HG03045 (cell line): ENCODE measurements at regions not wholly inside any gene's neighbourhood (a gene's known extent, or its start where the extent isn't known, plus 50 kb on each side); places are given as distances from the start of the nearest gene placed in this dataset.
"Not testable (repeated sequence)": the region's sequence is repeated elsewhere in the genome, so short reads cannot be mapped to it uniquely, and the experiment has no call there.

Source experiments
- ATAC-seq: cut with Tn5 transposase; IDR thresholded peaks from one replicate; pipeline ENCODE4 v1.9.1; 2021; ENCODE audit warnings: mild to moderate bottlenecking, moderate library complexity; ENCODE audit not compliant: unreplicated experiment

- no peak for ATAC-seq
Measured at GRCh38 chr11:109480251-109480650, 58.3 kb downstream of the C11orf87 start.

- no peak for ATAC-seq
Measured at GRCh38 chr11:109486129-109486528, 64.1 kb downstream of the C11orf87 start.

GRCh38 chr11:109490953-109491635 lies 69.1 kb downstream of the C11orf87 start:
- no peak for ATAC-seq

- ATAC-seq, result no peak
Measured at GRCh38 chr11:109506115-109506514, 84.1 kb downstream of the C11orf87 start.

- no peak for ATAC-seq
Measured at GRCh38 chr11:109507331-109507730, 85.3 kb downstream of the C11orf87 start.

- ATAC-seq, result no peak
Measured at GRCh38 chr11:109507836-109508561, 86.0 kb downstream of the C11orf87 start.

GRCh38 chr11:109508943-109509342 lies 87.0 kb downstream of the C11orf87 start:
- ATAC-seq, result no peak

GRCh38 chr11:109510316-109510715 lies 88.3 kb downstream of the C11orf87 start:
- no peak for ATAC-seq

- ATAC-seq, result no peak
Measured at GRCh38 chr11:109511598-109511997, 89.6 kb downstream of the C11orf87 start.

GRCh38 chr11:109512249-109512648 lies 90.3 kb downstream of the C11orf87 start:
- ATAC-seq, result no peak

- no peak for ATAC-seq
Measured at GRCh38 chr11:109512680-109513079, 90.7 kb downstream of the C11orf87 start.

- ATAC-seq, result no peak
Measured at GRCh38 chr11:109514313-109515018, 92.5 kb downstream of the C11orf87 start.

- ATAC-seq, result no peak
Measured at GRCh38 chr11:109519253-109519652, 97.3 kb downstream of the C11orf87 start.

GRCh38 chr11:109521571-109522086 lies 99.6 kb downstream of the C11orf87 start:
- no peak for ATAC-seq

- ATAC-seq, result no peak
Measured at GRCh38 chr11:109522116-109522755, 100.2 kb downstream of the C11orf87 start.

- not testable (repeated sequence) for ATAC-seq
Measured at GRCh38 chr11:109525636-109526035, 103.6 kb downstream of the C11orf87 start.

- no peak for ATAC-seq
Measured at GRCh38 chr11:109526061-109526460, 104.1 kb downstream of the C11orf87 start.

- no peak for ATAC-seq
Measured at GRCh38 chr11:109526931-109527330, 104.9 kb downstream of the C11orf87 start.

- ATAC-seq, result no peak
Measured at GRCh38 chr11:109527496-109527895, 105.5 kb downstream of the C11orf87 start.

- ATAC-seq, result no peak
Measured at GRCh38 chr11:109547356-109548027, 125.5 kb downstream of the C11orf87 start.

GRCh38 chr11:109552376-109552775 lies 130.4 kb downstream of the C11orf87 start:
- ATAC-seq, result no peak
